T-helper 2 cell (primary cell): ENCODE measurements at regions not wholly inside any gene's neighbourhood (a gene's known extent, or its start where the extent isn't known, plus 50 kb on each side); places are given as distances from the start of the nearest gene placed in this dataset.

Experiments used
- DNase-seq, 5 experiments: peaks; one replicate each; pipeline versions ENCODE4 v3.0.0 to v3.0.0-alpha.2; 2012 to 2022

DNA sequence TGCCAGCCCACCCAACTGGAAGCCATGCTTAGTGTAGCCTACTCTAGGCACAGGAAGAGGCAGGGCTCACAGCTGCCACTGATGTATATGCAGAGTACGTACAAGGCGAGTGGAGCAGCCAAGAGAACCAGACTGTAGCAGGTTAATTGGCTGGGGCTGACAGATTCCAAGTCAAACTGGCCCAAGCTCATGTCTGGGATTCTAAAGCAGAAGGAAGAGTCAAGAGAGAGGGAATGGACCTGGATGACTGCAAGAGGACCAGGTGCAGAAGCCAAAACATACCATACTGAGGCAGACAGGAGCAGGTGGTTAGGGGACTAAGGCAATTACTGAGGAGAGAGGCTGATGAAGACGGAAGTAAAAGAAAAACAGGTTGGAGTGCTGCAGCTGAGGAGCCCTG, 51.3 kb upstream of the LRRN2 start:
- DNase-seq, result no peak

DNA sequence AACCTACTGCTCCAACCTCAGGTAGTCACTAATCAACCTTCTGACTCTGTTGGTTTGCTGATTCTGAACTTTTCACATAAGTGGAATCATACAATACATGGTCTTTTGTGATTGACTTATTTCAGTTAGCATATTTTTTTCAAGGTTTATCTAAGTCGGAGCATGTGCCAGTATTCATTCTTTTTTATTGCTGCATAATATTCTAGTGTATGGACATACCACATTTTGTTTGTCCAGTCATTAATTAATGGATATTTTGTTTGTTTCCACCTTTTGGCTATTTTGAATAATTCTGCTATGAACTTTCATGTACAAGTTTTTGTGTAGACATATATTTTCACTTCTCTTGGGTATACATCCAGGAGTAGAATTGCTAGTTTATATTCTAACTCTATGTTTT, 53.0 kb upstream of the LRRN2 start:
- no peak for DNase-seq

DNA sequence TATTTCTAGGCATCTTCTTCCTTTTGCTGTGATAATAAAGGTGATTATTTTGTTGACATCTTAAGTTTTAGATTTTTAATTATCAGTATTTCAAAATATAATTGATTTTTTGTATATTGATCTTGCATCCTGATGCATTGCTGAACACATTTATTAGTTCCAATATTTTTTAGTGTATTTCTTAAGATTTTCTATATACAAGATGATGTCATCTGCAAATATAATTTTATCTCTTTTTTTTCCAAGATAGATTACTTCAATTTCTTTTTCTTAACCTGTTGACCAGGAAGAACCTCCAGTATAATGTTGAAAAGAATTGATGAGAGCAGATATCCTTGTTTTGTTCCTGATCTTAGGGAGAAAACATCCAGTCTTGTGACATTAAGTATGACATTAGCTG, 54.8 kb upstream of the LRRN2 start:
- no peak for DNase-seq

DNA sequence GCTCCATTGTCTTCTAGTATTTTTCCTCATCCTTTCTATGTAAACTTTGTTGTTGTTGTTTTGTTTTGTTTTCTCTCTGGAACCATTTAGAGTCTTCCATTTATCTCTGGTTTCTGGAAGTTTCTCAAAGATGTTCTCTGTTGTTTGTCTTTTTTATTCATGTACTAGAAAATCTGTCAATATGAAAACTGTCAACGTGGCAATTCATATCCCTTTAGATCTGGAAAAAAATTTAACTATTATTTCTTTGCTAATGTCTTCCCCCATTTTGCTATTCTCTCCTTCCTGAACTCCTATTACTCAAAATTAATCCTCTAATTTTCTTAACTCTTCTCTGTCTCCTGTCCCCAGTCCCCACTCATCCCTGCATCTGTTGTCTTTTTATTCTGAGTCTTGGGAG, 55.9 kb upstream of the LRRN2 start:
- DNase-seq, result no peak

DNA sequence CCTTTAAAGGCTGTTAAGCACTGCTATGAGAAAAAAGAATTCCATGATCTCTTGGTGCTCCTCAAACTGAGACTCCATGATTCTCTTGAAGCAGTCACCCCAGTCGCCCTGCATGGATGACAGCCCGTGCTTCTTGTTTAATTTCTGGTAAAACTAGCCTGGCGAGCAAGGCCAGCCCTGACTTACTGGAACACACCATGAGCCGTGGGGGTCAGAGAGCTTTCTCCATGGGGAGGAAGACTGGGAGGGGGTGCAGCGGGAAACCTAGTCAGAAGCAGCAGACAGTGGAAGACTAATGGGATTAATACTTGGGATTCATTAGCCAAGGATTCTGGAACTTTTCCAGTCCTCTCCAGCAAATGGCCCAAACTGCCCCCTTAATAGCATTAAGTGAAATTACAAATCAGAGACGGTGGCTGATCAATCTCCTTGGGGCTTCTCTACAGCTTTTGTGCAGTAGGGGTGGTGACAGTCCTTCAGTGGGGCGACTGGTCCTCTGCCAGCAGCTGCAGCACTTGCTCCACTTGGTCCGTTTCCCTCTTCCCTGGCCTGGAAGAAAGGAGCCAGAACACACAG, 57.2 kb upstream of the LRRN2 start:
- DNase-seq, result no peak

DNA sequence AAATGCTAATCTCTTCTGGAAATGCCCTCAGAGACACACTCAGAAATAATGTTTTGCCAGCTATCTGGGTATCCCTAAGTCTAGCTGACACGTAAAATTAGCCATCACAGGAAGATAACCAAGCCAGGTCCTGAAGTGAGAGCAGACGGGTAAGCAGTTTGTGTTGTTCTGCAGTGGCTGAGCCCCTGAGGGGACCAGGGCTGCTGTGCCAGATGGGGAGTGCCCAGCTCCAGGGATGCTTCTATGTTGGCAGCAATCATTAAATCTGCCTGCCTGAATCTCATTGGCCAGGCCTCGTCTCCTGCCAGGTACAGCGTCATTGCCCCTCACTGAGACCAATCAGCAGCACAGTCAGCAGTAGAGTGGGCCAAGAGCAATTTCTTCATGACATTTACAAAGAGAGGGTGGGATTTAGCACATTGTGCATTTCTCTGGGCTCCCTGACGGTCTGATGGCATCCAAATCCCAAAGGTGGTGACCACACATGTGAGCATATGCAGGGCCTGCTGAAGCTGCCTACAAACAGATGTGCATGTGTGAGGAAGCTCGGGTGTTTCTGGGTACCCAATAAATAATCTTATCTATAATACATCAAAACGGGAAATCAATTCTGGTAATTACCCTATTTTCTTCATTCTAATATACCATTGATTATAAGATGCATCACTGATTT, 58.7 kb upstream of the LRRN2 start:
- no peak for DNase-seq

DNA sequence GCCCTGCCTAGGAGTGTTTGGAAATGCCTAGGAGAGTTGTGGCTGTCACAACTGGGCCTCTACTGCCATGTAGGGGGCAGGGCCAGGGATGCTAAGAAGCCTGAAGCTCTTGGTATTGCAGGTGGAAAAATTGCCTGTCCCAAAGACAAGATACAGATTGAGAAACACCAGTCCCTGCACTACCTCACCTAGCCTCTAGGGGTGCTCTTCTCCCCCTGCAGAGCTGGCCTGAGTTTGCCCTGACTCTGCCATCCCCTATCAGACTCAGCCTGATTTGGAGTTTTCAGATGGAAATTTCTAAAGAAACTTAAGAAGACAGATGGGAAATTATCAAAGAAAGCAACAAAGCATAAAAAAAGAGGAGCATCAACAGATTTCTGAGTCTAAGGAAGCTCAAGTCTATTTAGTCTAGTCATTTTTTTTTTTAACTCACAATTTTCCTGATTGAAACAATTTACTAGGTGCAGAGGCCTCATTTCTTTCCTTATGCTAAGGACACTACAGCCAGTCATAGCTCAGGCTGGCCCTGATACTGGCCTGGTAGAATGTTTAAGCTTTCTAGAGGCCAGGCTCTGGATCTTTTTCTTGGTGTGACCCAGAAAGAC, 61.4 kb upstream of the LRRN2 start:
- peak in 4 of 5 experiments; percentile 13 to 52 (median 18) for DNase-seq

DNA sequence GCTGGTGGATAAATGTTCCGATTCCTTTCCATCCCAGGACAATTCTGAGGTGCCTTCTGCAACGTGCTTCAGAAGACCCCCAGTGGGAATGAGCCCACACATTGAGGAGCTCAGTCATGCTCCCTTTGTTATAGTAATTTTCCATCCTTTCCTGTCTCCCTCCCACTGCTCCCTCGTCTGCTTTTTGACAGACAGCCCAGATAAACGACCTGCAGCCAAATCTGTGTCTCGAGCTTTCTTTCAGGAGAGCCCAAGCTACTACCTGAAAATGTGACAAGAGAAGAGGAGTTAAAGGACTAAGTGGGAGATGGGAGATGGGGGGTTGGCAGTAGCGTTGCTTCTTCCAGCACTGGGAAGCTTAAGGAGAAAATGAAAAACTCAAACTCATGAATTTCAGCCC, 65.9 kb upstream of the LRRN2 start:
- DNase-seq, result no peak

DNA sequence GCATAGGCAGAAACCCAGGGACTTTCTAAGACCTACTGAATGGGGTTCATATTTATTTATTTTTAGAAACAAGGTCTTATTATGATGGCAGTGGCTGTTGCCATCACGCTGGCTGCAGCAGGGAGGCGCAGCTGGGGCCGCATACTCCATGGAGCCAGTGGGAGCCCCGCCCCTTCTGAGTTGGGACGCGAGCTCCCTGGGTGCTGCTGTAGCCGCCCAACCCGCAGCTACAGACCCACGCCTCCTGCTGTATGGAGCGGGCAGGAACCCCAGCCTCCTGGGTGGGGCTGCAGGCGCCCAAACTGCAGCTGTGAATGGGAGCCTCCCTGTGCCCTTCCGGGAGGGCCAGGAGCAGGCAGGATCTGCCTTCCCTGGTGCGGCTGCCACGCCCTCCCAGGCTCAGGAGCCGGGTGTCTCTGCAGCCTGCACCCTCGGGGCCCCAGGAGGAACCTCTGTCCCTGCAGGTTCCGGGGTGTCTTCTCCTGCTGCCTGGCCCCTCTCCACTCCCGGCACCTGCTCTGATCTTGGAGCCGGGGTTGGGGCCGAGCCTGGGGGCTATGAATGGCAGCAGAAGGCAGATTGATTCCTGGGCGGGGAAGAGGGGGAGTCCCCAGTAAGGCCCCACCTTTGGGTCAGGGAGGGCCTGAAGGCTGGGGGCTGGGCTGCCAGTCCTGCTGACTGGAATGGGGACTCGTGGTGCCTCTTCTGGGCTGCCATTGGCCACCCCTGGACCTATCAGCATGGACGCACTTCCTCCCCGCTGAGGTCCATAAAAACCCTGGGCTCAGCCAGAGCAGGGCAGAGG, 66.5 kb upstream of the LRRN2 start:
- no peak for DNase-seq

DNA sequence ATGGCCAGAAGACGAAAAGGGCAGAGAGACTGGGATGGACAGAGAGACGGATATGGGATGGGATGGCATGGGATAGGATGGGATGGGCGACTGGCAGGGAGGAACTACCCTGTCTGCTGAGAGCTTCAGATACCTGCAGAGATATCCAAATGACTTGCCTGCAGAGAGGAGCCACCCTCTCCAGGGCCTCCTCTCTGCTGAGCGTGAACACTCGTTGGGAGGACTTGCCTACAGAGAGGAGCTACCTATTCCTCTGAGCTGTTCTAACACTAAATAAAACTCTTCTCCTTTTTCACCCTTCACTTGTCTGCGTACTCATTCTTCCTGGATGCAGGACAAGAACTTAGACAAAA, 67.1 kb upstream of the LRRN2 start:
- DNase-seq, result no peak

DNA sequence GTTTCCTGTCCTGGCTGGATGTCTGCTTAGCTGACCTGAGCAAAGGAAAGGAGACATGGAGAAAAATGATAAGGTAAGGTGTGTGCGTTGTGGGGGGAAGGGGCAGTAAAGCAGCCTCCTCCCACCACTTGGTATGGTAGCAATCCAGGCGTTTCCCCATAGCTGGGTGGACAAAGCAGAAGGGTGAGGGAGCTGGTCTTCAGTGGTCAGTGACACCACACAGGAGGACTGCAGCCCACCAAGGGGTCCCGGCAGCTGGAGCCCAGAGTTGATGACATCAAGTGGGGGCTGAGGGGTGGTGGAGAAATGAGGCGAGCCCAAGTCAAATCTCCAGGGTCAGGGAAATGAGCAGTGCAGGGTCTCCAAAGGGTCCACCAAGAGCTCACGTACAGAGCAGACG, 69.3 kb upstream of the LRRN2 start:
- DNase-seq, result no peak

DNA sequence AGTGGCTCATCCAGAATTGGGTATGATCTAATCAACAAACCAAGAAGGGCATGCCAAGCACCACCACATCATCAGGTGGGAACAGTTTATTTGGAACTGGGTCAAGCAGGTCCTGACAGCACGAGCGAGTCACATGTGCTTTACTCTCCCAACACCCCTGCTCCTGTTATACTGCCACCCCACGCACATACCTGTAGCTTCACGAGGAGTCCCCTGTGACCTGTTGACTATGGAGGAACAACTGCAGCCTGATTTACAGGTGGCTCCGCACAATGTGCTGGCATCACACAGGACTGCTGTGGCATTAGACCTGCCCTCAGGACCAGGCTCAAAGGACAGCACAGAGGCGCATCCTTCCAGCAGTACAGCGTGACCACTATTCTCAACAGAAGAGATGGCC, 70.8 kb upstream of the LRRN2 start:
- DNase-seq, result no peak

DNA sequence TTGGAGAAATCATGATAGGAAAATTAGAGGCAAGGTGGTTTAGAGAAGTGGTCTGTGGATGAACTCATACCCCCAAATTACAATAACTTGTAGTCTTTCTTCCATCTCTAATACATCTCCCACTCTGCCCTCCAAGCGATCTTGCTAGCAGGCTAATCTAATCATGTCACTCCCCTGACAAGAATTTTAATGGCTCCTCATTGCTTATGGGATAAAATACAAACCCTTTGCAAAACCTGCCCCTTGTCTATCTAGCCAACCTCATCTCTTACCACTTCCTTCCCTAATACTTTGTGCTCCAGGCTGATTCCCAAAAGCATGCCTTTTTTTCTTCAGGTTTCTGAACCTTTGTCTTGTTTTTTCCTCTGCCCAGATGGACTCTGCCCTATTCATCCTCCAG, 71.3 kb upstream of the LRRN2 start:
- DNase-seq, result no peak

DNA sequence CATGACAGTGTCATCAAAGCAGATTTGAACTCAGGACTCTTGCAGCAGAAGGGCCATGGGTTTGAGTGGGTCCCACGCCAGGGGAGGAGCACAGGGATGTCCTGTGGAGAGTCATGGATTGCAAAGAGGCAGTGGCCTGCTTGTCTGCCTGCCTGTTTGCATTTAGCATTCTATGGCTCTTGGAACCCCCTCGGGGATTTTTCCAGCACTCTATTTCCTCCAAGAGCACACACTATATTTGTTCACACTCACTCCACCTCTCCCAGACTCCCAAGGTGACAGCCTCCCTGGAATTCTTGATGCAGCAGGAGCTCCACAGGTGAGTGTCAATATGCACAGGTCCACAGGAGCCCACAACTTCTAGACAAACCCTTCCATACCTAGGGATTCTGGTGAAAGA, 73.1 kb upstream of the LRRN2 start:
- no peak for DNase-seq

DNA sequence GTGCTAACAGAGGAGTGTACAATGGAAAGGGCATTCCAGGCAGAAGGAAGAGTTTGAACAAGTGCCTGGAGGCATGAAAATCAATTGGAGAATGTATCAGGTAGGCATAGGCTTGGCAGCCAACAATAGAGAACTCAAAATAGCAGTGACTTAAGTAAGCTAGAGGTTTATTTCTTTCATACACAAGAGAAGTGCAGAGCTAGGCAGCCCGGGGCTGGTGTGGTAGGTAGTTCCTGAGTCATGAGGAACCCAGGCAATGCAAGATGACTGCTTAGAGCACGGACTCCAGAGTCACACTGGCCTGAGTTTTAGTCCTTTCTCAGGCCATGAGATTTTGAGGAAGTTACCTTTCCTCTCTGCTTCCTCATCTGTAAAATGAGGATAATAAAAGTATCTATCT, 74.8 kb upstream of the LRRN2 start:
- DNase-seq, result no peak

DNA sequence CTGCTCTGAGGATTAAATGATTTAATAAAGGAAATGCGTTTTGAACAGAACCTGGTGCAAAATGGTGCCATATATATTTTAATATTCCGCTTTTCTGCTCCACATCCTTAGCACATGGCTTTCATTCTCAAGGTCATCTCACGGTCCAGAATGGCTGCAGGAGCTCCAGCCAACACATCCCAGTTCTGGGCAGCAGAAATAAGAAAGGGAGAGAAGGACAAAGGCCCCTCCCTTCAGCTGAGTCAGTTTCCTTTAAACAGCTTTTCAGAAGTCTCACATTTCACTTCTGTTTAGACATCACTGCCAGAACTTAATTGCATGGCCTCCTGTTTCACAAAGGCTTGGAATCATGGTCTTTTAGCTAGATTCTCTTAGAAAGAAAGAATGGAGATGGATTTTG, 75.2 kb upstream of the LRRN2 start:
- no peak for DNase-seq

DNA sequence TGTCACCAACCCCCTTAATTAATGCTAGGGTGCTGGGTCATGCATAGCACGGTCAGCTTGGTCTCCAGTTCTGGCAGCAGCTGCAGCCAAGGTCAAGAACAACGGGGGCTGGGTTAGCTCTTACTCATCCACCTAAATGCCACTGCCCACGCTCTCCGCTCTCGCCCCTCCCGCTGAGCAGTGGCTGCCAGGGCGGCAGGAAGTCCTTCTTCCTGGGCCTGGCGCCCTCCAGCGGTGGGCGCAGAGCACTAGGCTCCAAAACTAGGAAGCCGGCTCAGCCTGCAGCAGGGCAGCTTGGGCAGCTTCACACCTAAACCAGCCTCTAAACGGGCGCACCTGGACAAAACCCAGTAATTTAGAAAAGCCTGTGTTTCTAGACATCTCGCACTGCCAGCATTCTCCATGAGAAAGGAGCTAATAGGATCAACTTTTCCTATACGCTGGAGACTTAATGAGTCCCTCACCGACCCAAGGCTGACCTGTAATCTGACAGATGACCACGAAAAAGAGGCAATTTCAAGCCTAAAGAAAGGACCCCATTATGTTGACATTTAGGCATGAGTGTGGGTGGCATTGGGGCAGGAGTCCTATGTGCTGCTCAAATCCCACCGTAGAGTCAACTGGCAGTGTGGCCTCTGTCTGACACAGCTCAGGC, 78.4 kb upstream of the LRRN2 start:
- DNase-seq, result peak; percentile 18 to 78 (median 36)

DNA sequence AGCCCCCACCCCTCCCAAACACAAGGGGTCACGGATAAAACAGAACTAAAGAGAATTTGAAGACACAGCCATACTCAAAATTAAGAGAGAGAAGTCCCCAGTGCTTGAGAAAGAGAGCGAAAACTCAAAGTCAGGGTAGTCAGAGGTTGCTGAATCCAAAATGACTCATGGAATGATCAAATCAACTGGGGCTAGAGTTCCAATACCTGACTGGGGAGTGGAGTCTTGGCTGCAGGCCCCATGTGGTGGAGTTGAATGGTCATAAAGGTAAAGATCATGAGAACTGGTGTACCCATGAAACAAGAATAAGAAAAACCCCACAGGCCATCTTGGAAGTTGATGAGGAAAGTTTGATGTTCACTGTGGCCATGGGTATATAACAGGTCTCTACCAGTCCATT, 84.5 kb upstream of the LRRN2 start:
- no peak for DNase-seq

DNA sequence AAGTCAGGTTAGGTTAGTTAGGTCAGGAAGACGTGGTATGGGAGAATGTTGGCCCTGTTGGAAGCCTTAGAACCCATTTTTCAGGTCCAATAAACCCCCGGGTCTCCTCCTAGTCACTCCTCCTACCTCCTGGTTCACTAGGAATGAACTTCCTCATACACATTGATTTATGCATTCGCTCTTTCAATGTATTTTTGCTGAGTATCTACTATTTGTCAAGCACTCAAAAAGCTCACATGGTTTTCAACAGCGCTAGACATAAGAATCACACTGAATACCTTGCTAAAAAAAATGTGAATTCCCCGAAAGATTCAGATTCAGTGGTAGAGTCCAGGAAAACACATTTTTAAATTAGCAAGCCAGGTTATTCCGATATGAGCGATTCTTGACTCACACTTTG, 85.8 kb upstream of the LRRN2 start:
- DNase-seq, result no peak

DNA sequence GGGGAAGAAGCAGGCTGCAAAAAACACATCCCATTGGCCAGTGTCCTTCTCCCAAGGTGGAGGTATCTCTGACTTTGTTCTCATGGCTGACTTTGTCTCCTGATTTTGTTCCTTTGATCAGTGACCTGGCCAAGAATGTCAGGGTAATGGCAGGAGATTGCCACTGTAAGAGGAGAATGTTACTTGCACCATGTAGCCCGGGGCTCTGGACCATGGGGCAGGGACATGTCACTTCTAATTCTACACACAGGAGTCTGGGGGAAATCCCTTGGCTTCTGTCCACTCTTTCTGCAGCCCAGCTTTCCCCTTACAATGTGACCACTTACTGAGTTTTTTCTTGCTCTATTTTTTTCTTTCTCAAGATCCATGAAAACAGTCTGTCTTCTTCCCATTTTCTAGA, 87.7 kb upstream of the LRRN2 start:
- DNase-seq, result no peak

DNA sequence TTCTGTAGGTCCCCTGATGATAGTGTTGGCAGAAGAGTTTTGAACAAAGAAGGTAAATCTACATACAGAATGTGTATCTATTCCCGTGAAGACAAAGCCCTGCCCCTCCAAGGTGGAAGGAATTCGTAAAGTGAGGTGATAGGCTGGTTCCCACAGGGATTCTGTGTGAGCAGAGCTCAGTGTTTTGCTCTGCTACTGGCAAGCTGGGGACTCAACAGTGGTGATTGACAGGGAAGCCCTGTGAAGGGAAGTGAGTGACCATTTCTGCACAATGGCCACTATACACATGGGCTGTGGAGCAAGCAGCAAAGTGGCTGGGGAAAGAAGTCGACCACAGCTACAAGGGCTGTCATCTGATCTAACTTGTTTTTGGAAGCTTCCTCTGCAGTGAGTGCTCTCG, 90.0 kb upstream of the LRRN2 start:
- no peak for DNase-seq

DNA sequence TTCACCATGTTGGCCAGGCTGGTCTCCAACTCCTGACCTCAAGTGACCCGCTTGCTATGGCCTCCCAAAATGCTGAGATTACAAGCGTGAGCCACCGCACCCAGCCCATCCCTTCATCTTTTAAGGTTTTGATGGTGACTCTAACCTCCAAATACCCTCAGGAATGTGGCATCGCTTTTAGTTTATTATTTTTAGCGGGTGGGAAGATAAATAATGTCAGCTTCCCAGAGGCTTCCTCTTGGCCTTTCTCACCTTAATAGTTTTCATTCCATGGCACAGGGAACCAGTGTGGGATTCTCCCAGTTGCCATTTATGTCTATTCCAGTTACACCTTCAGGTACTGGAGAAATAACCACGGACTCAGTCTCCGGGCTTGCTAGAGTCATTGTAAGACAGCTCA, 92.1 kb upstream of the LRRN2 start:
- DNase-seq, result no peak

DNA sequence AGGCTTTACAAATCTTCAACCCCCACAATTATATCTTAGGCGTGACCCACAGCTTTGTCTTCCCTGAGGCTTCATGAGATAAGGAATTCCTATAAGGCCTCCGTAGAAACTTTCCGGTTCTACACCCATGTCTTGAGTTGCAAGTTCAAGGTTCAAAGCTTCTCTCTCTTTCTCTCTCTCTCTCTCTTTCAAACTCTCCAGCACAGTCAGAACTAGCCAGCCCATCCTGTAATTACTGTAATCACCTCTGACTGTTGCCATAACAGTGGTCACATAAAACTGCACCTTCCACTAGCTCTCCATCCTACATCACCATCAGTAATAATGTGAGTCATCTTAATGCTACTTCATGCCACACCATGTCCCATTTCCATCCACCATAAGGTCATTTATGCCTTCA, 90.0 kb upstream of the NFASC start:
- DNase-seq, result no peak
